A549 (cell line): ENCODE measurements at regions not wholly inside any gene's neighbourhood (a gene's known extent, or its start where the extent isn't known, plus 50 kb on each side); places are given as distances from the start of the nearest gene placed in this dataset.

Experiments used
- CEBPB ChIP-seq, 2 experiments: fragments of >200 bp in 1 of 2; sonication (Bioruptor Twin) in 1 of 2; formaldehyde crosslinking in 1 of 2; IDR thresholded peaks; 2 replicates each; pipeline ENCODE4 v1.6.1; 2012 to 2016
- CTCF ChIP-seq: fragments of >200 bp; sonication (Bioruptor Twin); formaldehyde crosslinking; IDR thresholded peaks from 3 replicates; pipeline ENCODE4 v1.5.1; 2016
- NR3C1 ChIP-seq: fragments of >200 bp; sonication (Bioruptor Twin); formaldehyde crosslinking; IDR thresholded peaks from 3 replicates; pipeline ENCODE4 v1.6.1; 2017
- POLR2A ChIP-seq: IDR thresholded peaks from 2 replicates; pipeline ENCODE4 v1.6.1; 2012; ENCODE audit warnings: mild to moderate bottlenecking, low read length
- RFX5 ChIP-seq: fragments of 450-650 bp; IDR thresholded peaks from 2 replicates; pipeline ENCODE4 v1.7.1; 2014; ENCODE audit warnings: antibody characterized with exemption, mild to moderate bottlenecking, moderate library complexity
- TF ChIP-seq, protein P1 (sequence below): fragments of 150-350 bp; IDR thresholded peaks from 2 replicates; pipeline ENCODE4 v1.6.1; 2014; ENCODE audit warnings: low read depth, mild to moderate bottlenecking, low read length

- TF ChIP-seq CTCF = no peak
- TF ChIP-seq, protein P1, sequence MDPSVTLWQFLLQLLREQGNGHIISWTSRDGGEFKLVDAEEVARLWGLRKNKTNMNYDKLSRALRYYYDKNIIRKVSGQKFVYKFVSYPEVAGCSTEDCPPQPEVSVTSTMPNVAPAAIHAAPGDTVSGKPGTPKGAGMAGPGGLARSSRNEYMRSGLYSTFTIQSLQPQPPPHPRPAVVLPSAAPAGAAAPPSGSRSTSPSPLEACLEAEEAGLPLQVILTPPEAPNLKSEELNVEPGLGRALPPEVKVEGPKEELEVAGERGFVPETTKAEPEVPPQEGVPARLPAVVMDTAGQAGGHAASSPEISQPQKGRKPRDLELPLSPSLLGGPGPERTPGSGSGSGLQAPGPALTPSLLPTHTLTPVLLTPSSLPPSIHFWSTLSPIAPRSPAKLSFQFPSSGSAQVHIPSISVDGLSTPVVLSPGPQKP = no peak
- no peak for TF ChIP-seq RFX5
- TF ChIP-seq NR3C1 = no peak
- TF ChIP-seq POLR2A = no peak
- TF ChIP-seq CEBPB (IDR thresholded peaks at IDR 0.05) = no peak
These were observed 268.4 kb downstream of the HINT1 start for GRCh38 chr5:130896636-130897035.
